ENCODE measurements at regions not wholly inside any gene's neighbourhood (a gene's known extent, or its start where the extent isn't known, plus 50 kb on each side); places are given as distances from the start of the nearest gene placed in this dataset.

GRCh38 chr12:90404071-90404470, 550.9 kb downstream of the CCER1 start:
- Mint-ChIP-seq H3K27ac (ENCODE audit: unreplicated experiment) (no peak overlapping the region), H3K4me3 (ENCODE audit: unreplicated experiment) (no peak overlapping the region), H3K9me3 (ENCODE audit: unreplicated experiment) (no peaks in the 10 kb centered on the region), H3K27me3 (ENCODE audit: low read depth, unreplicated experiment) (no peaks in the 10 kb centered on the region), H3K36me3 (ENCODE audit: low read depth, unreplicated experiment) (no peaks in the 10 kb centered on the region), H3K4me1 (ENCODE audit: low read depth, unreplicated experiment) (no peaks in the 10 kb centered on the region)
- H3K27me3 ChIP-seq (ENCODE audit: insufficient read depth, low read length), result no peaks in the 10 kb centered on the region
- TF ChIP-seq EZH2 (IDR thresholded peaks at IDR 0.05; ENCODE audit: insufficient read depth, low read length) (no peak), CTCF (IDR thresholded peaks at IDR 0.05; ENCODE audit: insufficient read depth, low read depth, low read length) (no peak)
- H3K9me3 ChIP-seq (ENCODE audit: insufficient read depth, low read depth, low read length), result no peaks in the 10 kb centered on the region
- no peak overlapping the region for H2AFZ ChIP-seq (ENCODE audit: low read depth, low read length)
- H3K4me3 ChIP-seq (ENCODE audit: insufficient read depth, low read depth, low read length), result no peak overlapping the region
- H3K4me2 ChIP-seq (ENCODE audit: low read length), result no peak overlapping the region
- no peak overlapping the region for H3K9ac ChIP-seq (ENCODE audit: low read length)
- no peaks in the 10 kb centered on the region for H4K20me1 ChIP-seq (ENCODE audit: insufficient read depth, low read length)
- H3K36me3 ChIP-seq (ENCODE audit: insufficient read depth, low read length), result no peaks in the 10 kb centered on the region
- DNase-seq (ENCODE audit: low read depth), result no peak
- no peaks in the 10 kb centered on the region for H3K4me1 ChIP-seq (ENCODE audit: insufficient read depth, low read length)
- H3K79me2 ChIP-seq (ENCODE audit: insufficient read depth, low read length), result no peaks in the 10 kb centered on the region
- no peak for FAIRE-seq
- no peak overlapping the region for H3K27ac ChIP-seq (ENCODE audit: low read depth, low read length)

GRCh38 chr12:90401185-90401584, 553.8 kb downstream of the CCER1 start:
- no peaks in the 10 kb centered on the region for H3K36me3 Mint-ChIP-seq (ENCODE audit: low read depth, unreplicated experiment)
- Histone ChIP-seq H3K36me3 (ENCODE audit: insufficient read depth, low read length) (no peaks in the 10 kb centered on the region), H3K4me1 (ENCODE audit: insufficient read depth, low read length) (no peaks in the 10 kb centered on the region), H3K27ac (ENCODE audit: low read depth, low read length) (no peak overlapping the region), H3K27me3 (ENCODE audit: insufficient read depth, low read length) (no peaks in the 10 kb centered on the region), H3K79me2 (ENCODE audit: insufficient read depth, low read length) (no peaks in the 10 kb centered on the region), H2AFZ (ENCODE audit: low read depth, low read length) (no peak overlapping the region), H3K9me3 (ENCODE audit: insufficient read depth, low read depth, low read length) (no peaks in the 10 kb centered on the region), H3K4me3 (ENCODE audit: insufficient read depth, low read depth, low read length) (no peak overlapping the region), H3K4me2 (ENCODE audit: low read length) (no peak overlapping the region), H4K20me1 (ENCODE audit: insufficient read depth, low read length) (no peaks in the 10 kb centered on the region), H3K9ac (ENCODE audit: low read length) (no peak overlapping the region)
- no peaks in the 10 kb centered on the region for H3K4me1 Mint-ChIP-seq (ENCODE audit: low read depth, unreplicated experiment)
- no peak overlapping the region for H3K4me3 Mint-ChIP-seq (ENCODE audit: unreplicated experiment)
- DNase-seq (ENCODE audit: low read depth) (no peak), FAIRE-seq (no peak)
- no peak overlapping the region for H3K27ac Mint-ChIP-seq (ENCODE audit: unreplicated experiment)
- no peaks in the 10 kb centered on the region for H3K27me3 Mint-ChIP-seq (ENCODE audit: low read depth, unreplicated experiment)
- peaks cover 3% of the 10 kb centered on the region for H3K9me3 Mint-ChIP-seq (ENCODE audit: unreplicated experiment)
- TF ChIP-seq EZH2 (IDR thresholded peaks at IDR 0.05; ENCODE audit: insufficient read depth, low read length), result no peak
- no peak for TF ChIP-seq CTCF (IDR thresholded peaks at IDR 0.05; ENCODE audit: insufficient read depth, low read depth, low read length)

- Mint-ChIP-seq H3K27me3 (ENCODE audit: low read depth, unreplicated experiment) (no peaks in the 10 kb centered on the region), H3K27ac (ENCODE audit: unreplicated experiment) (no peak overlapping the region), H3K4me3 (ENCODE audit: unreplicated experiment) (no peak overlapping the region), H3K4me1 (ENCODE audit: low read depth, unreplicated experiment) (no peaks in the 10 kb centered on the region), H3K9me3 (ENCODE audit: unreplicated experiment) (peaks cover 6% of the 10 kb centered on the region), H3K36me3 (ENCODE audit: low read depth, unreplicated experiment) (no peaks in the 10 kb centered on the region)
- Histone ChIP-seq H3K4me3 (ENCODE audit: insufficient read depth, low read depth, low read length) (no peak overlapping the region), H3K9me3 (ENCODE audit: insufficient read depth, low read depth, low read length) (no peaks in the 10 kb centered on the region), H2AFZ (ENCODE audit: low read depth, low read length) (no peak overlapping the region), H3K79me2 (ENCODE audit: insufficient read depth, low read length) (no peaks in the 10 kb centered on the region), H3K4me2 (ENCODE audit: low read length) (no peak overlapping the region), H4K20me1 (ENCODE audit: insufficient read depth, low read length) (no peaks in the 10 kb centered on the region), H3K9ac (ENCODE audit: low read length) (no peak overlapping the region), H3K27ac (ENCODE audit: low read depth, low read length) (no peak overlapping the region), H3K4me1 (ENCODE audit: insufficient read depth, low read length) (no peaks in the 10 kb centered on the region), H3K27me3 (ENCODE audit: insufficient read depth, low read length) (no peaks in the 10 kb centered on the region), H3K36me3 (ENCODE audit: insufficient read depth, low read length) (no peaks in the 10 kb centered on the region)
- FAIRE-seq, result no peak
- DNase-seq (ENCODE audit: low read depth), result peak; percentile 1
- no peak for TF ChIP-seq CTCF (IDR thresholded peaks at IDR 0.05; ENCODE audit: insufficient read depth, low read depth, low read length)
These were observed 555.6 kb downstream of the CCER1 start for GRCh38 chr12:90399357-90399756.
